MM.1S (cell line): ENCODE measurements at regions not wholly inside any gene's neighbourhood (a gene's known extent, or its start where the extent isn't known, plus 50 kb on each side); places are given as distances from the start of the nearest gene placed in this dataset.

Experiments
- CTCF ChIP-seq: fragments of 300-600 bp; sonication (generic); IDR thresholded peaks from 2 replicates; pipeline ENCODE4 v1.5.1; 2016; ENCODE audit warnings: antibody characterized with exemption, low read length, mixed read lengths
- EZH2phosphoT487 ChIP-seq: fragments of 300-600 bp; sonication (generic); IDR thresholded peaks from 2 replicates; pipeline ENCODE4 v1.6.1; 2018; ENCODE audit warnings: antibody characterized with exemption, low read length

GRCh38 chr5:89983216-89983615, 426.3 kb downstream of the CETN3 start:
- TF ChIP-seq CTCF = no peak
- TF ChIP-seq EZH2phosphoT487 = no peak
